ENCODE measurements at regions not wholly inside any gene's neighbourhood (a gene's known extent, or its start where the extent isn't known, plus 50 kb on each side); places are given as distances from the start of the nearest gene placed in this dataset.
"Not testable (repeated sequence)": the region's sequence is repeated elsewhere in the genome, so short reads cannot be mapped to it uniquely, and the experiment has no call there.

- no peak for DNase-seq (ENCODE audit: low read depth)
Observed at GRCh38 chr13:76619631-76620030, 266.6 kb downstream of the KCTD12 start.

GRCh38 chr13:76610819-76611415 is 275.3 kb downstream of the KCTD12 start:
- DNase-seq (ENCODE audit: low read depth) = no peak

- DNase-seq (ENCODE audit: low read depth) = no peak
Observed at GRCh38 chr13:76609643-76610042, 276.6 kb downstream of the KCTD12 start.

- no peak for DNase-seq (ENCODE audit: low read depth)
Observed at GRCh38 chr13:76607866-76608265, 278.3 kb downstream of the KCTD12 start.

GRCh38 chr13:76600081-76600480 is 286.1 kb downstream of the KCTD12 start:
- DNase-seq (ENCODE audit: low read depth) = no peak

- DNase-seq (ENCODE audit: low read depth) = no peak
Observed at GRCh38 chr13:76597868-76598267, 288.3 kb downstream of the KCTD12 start.

- DNase-seq (ENCODE audit: low read depth) = no peak
Observed at GRCh38 chr13:76596216-76596615, 290.0 kb downstream of the KCTD12 start.

GRCh38 chr13:76594435-76594834 is 291.8 kb downstream of the KCTD12 start:
- DNase-seq (ENCODE audit: low read depth) = no peak

GRCh38 chr13:76586842-76587241 is 299.4 kb downstream of the KCTD12 start:
- no peak for DNase-seq (ENCODE audit: low read depth)

GRCh38 chr13:76579701-76580100 is 306.5 kb downstream of the KCTD12 start:
- no peak for DNase-seq (ENCODE audit: low read depth)

GRCh38 chr13:76575634-76576033 is 310.6 kb downstream of the KCTD12 start:
- DNase-seq (ENCODE audit: low read depth) = not testable (repeated sequence)

- DNase-seq (ENCODE audit: low read depth) = no peak
Observed at GRCh38 chr13:76570510-76570971, 315.7 kb downstream of the KCTD12 start.

- no peak for DNase-seq (ENCODE audit: low read depth)
Observed at GRCh38 chr13:76556627-76557026, 329.6 kb downstream of the KCTD12 start.

GRCh38 chr13:76552807-76553206 is 333.4 kb downstream of the KCTD12 start:
- DNase-seq (ENCODE audit: low read depth) = no peak

GRCh38 chr13:76552041-76552772 is 334.0 kb downstream of the KCTD12 start:
- no peak for DNase-seq (ENCODE audit: low read depth)

- no peak for DNase-seq (ENCODE audit: low read depth)
Observed at GRCh38 chr13:76542176-76542575, 344.0 kb downstream of the KCTD12 start.

- no peak for DNase-seq (ENCODE audit: low read depth)
Observed at GRCh38 chr13:76538004-76538403, 348.2 kb downstream of the KCTD12 start.

GRCh38 chr13:76533251-76533650 is 353.0 kb downstream of the KCTD12 start:
- no peak for DNase-seq (ENCODE audit: low read depth)

GRCh38 chr13:76527041-76527440 is 359.2 kb downstream of the KCTD12 start:
- no peak for DNase-seq (ENCODE audit: low read depth)

- no peak for DNase-seq (ENCODE audit: low read depth)
Observed at GRCh38 chr13:76523740-76524340, 362.4 kb downstream of the KCTD12 start.

GRCh38 chr13:76522083-76522755 is 364.0 kb downstream of the KCTD12 start:
- no peak for DNase-seq (ENCODE audit: low read depth)

- no peak for DNase-seq (ENCODE audit: low read depth)
Observed at GRCh38 chr13:76519685-76520084, 366.5 kb downstream of the KCTD12 start.

GRCh38 chr13:76516586-76516985 is 369.6 kb downstream of the KCTD12 start:
- no peak for DNase-seq (ENCODE audit: low read depth)
